Chondrocyte (in vitro differentiated cells): ENCODE measurements at regions not wholly inside any gene's neighbourhood (a gene's known extent, or its start where the extent isn't known, plus 50 kb on each side); places are given as distances from the start of the nearest gene placed in this dataset.

Source experiments
- DNase-seq: peaks from one replicate; pipeline ENCODE4 v3.0.0; 2021; ENCODE audit warnings: mixed read lengths, low spot score
- H3K27ac Mint-ChIP-seq: one replicate; pipeline ENCODE4 v1.8.0; 2021; ENCODE audit warnings: mild to moderate bottlenecking, moderate library complexity, mixed read lengths; ENCODE audit not compliant: unreplicated experiment
- H3K27me3 Mint-ChIP-seq: 2 replicates; pipeline ENCODE4 v1.8.0; 2021; ENCODE audit warnings: low read depth, mixed read lengths
- H3K36me3 Mint-ChIP-seq: 2 replicates; pipeline ENCODE4 v1.8.0; 2021; ENCODE audit warnings: low read depth, mixed read lengths
- H3K4me1 Mint-ChIP-seq: 2 replicates; pipeline ENCODE4 v1.8.0; 2021; ENCODE audit warnings: low read depth, mild to moderate bottlenecking, mixed read lengths
- H3K4me3 Mint-ChIP-seq: one replicate; pipeline ENCODE4 v1.8.0; 2021; ENCODE audit warnings: mild to moderate bottlenecking, moderate library complexity, mixed read lengths; ENCODE audit not compliant: unreplicated experiment
- H3K9me3 Mint-ChIP-seq: 2 replicates; pipeline ENCODE4 v1.8.0; 2021; ENCODE audit warnings: low read depth, mixed read lengths
- CTCF ChIP-seq: fragments of 200-600 bp; sonication (generic); IDR thresholded peaks from 2 replicates; pipeline ENCODE4 v1.5.0; 2021; ENCODE audit warnings: antibody characterized with exemption, mild to moderate bottlenecking, moderate library complexity

- no peak for TF ChIP-seq CTCF
- Mint-ChIP-seq H3K27ac (peak overlapping the region; percentile 20), H3K9me3 (no peaks in the 10 kb centered on the region), H3K4me1 (peaks cover 45% of the 10 kb centered on the region), H3K4me3 (no peak overlapping the region), H3K36me3 (no peaks in the 10 kb centered on the region), H3K27me3 (no peaks in the 10 kb centered on the region)
- no peak for DNase-seq
Measured at GRCh38 chr10:110420401-110421193, 77.1 kb upstream of the DUSP5 start.

- Mint-ChIP-seq H3K27ac (no peak overlapping the region), H3K4me1 (peaks cover 56% of the 10 kb centered on the region), H3K4me3 (no peak overlapping the region), H3K36me3 (no peaks in the 10 kb centered on the region), H3K9me3 (no peaks in the 10 kb centered on the region), H3K27me3 (no peaks in the 10 kb centered on the region)
- DNase-seq = no peak
- TF ChIP-seq CTCF = no peak
Measured at GRCh38 chr10:110421512-110422138, 76.1 kb upstream of the DUSP5 start.

- no peak for TF ChIP-seq CTCF
- no peaks in the 10 kb centered on the region for H3K36me3 Mint-ChIP-seq
- H3K27ac Mint-ChIP-seq = no peak overlapping the region
- H3K4me1 Mint-ChIP-seq = peaks cover 65% of the 10 kb centered on the region
- H3K27me3 Mint-ChIP-seq = no peaks in the 10 kb centered on the region
- H3K4me3 Mint-ChIP-seq = no peak overlapping the region
- H3K9me3 Mint-ChIP-seq = no peaks in the 10 kb centered on the region
- DNase-seq = no peak
Measured at GRCh38 chr10:110422548-110422947, 75.2 kb upstream of the DUSP5 start.

DNA sequence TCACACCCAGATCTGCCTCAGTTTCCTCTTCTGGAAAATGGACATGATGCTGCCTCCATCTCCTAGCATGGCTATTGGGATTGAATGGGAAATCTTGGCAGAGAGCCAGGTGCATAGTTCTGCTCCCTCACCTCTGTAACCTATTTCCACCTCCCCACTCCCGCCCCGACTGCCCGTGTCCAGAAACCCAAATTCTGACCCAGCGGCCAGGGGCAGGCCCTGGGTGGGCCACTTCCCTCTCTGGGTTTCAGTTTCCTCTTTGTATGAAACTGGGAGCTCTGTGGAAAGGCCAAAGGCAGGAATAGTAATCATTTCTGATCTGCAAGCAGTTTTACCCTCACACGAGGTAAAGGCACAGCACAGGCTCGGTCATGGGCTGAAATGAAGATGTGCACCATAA, 74.1 kb upstream of the DUSP5 start:
- no peak overlapping the region for H3K4me3 Mint-ChIP-seq
- H3K4me1 Mint-ChIP-seq = peaks cover 67% of the 10 kb centered on the region
- TF ChIP-seq CTCF = no peak
- H3K27me3 Mint-ChIP-seq = no peaks in the 10 kb centered on the region
- no peaks in the 10 kb centered on the region for H3K36me3 Mint-ChIP-seq
- no peak for DNase-seq
- H3K9me3 Mint-ChIP-seq = no peaks in the 10 kb centered on the region
- peak overlapping the region; percentile 94 for H3K27ac Mint-ChIP-seq

DNA sequence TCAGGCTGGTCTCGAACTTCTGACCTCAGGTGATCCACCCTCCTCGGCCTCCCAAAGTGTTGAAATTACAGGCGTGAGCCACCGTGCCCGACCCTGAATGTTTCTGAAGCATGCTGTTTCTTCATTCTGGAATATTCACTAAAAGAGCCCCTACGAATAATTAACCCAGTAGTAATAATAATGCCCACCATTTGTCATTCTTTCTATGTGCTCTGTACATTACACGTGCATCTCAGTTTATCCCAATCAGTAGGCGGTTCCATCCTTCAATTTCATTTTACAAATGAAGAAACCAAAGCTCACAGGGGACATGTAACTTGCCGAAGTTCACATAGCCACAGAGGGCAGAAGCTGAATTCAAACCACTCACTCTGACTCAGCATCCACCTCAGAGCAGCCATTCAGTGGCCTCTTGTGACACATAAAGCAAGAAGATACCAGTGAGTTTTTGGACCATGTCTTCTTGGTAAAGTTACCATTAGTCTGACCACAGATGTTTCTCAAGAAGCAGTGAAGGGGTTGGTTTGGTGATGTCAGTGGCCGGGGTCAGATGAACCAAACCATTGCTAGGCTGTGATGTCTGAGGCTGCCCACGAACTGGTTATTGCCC, 71.9 kb upstream of the DUSP5 start:
- H3K36me3 Mint-ChIP-seq = no peaks in the 10 kb centered on the region
- peak overlapping the region; percentile 100 for H3K27ac Mint-ChIP-seq
- no peak for TF ChIP-seq CTCF
- no peak for DNase-seq
- no peaks in the 10 kb centered on the region for H3K9me3 Mint-ChIP-seq
- no peaks in the 10 kb centered on the region for H3K27me3 Mint-ChIP-seq
- H3K4me1 Mint-ChIP-seq = peaks cover 67% of the 10 kb centered on the region
- H3K4me3 Mint-ChIP-seq = peak overlapping the region; percentile 2
